CD4-positive, alpha-beta T cell treated with Interleukin-1 beta for 1 hour (primary cell): ENCODE measurements at regions not wholly inside any gene's neighbourhood (a gene's known extent, or its start where the extent isn't known, plus 50 kb on each side); places are given as distances from the start of the nearest gene placed in this dataset.

Experiments
- DNase-seq, 2 donors: peaks; one replicate each; pipeline ENCODE4 v3.0.0-alpha.2; 2020 to 2022

DNA sequence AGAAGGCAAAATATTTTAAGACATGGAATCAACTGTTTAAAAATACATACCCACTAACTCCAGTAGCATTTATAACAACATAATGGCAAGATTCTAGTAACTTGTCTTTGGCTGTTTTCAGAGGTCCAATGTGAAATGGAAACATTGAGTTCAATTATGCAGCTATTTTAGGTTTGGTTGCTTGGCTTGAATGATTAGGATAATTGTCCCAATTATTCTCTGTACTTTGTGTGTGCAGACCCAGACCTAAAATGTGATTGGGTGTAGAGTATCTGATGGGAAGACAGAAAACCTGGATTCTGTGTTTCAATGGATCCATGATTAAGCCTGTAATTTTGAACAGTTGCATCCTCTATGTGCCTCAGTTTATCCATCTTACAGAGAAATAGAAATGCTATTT lies 392.7 kb upstream of the NFE2L3 start:
- DNase-seq, result no peak

DNA sequence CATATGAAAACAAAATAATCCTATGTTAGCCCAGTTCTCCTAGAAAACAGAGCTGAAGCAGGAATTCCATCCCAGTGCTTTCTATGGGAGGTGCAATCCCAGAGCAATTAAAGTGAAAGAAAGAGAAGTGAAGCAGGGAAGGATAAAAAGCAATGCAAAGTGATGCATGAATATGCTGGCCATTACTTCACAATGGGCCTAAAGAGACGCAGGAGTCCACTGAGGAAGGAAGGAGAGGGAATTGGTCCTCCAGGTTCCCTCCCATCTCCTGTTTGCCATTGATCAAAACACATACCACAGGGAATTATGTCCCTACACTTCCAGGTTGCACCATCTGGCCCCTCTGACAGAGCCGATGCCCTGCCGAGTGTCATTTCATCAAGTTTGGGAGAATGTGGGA lies 392.2 kb upstream of the NFE2L3 start:
- no peak for DNase-seq

DNA sequence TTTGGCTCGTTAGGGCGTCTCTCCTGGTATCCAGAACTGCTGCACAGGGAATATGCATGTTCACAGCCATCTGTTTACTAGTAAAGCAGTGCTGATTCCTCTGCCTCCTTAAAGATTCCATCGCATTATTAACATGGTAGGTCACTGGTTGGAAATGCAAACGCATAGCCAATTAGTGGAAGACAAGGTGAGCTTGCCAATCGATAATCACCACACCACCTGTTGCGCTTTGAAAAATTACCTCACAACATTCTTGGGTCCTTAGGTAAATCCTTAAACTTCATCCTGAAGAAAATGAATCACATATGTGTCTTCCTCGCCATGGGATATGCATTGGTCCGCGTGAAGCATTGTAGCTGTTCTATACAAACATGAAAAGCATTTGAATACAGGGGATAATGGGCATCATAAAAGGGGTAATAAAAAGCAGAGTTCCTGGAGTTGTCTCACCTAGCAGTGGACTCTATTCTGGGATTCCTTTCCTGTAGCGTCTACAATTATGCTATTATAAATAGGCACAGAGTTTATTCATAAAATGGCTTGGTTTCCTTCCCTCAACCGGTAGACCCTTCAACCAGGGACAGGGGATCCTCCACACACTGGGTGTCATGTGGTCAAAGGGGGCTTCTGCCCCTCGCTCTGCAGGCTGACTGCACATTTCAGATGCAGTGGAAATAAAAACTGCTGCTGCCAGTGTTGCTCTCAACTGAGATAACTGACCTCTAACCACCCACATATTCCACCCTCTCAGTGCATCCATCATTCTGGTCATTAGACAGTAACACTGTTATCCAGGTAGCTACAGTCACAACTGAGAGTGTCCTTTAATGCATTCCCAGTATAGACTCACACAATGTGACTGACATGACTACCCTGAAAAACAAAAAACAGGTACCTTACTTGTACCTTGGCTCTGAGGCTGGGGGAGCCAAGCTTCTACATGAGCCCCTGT lies 389.2 kb upstream of the NFE2L3 start:
- no peak for DNase-seq

DNA sequence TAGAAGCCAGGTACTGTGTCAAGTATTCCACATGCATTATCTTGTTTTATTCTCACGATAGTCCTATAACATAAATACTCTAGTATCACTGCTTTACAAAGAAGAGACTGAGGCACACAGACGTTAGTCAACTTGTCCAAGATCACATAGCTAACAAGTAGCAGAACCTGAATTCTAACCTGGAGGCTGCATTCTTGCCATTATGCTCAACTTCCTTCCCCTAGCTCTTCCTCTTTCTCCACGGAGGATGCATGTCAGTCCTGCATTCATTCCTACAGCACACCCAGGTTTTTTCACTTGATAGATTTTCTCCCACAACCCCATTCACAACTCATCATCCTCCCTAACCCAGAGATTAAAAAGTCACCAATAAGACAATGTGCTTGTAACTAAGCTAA lies 388.5 kb upstream of the NFE2L3 start:
- no peak for DNase-seq

DNA sequence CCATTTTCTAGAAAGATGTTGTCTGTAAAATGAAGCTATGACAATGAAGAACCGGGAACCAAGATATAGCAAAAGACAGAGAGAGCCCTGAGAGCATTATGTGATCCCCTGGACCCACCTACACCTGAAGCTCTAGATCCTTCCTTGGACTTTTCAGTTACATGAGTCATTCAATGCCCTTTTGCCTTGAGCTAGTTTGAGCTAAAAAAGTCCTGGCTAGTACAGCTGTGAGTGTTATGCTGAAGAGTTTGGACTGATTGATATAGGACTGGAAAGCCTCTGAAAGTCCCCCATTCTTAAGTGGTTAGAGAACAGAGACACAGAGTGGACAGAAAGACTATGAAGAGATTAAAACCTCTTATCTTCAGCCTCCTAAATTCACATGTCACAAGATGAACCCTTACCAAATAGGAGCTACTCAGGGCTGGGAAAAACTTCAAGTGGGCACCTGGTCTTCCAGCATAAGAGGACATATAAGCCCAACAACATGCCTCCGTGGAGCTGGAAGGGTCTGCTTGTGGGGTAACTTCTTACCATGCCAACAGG lies 386.8 kb upstream of the NFE2L3 start:
- DNase-seq, result no peak

DNA sequence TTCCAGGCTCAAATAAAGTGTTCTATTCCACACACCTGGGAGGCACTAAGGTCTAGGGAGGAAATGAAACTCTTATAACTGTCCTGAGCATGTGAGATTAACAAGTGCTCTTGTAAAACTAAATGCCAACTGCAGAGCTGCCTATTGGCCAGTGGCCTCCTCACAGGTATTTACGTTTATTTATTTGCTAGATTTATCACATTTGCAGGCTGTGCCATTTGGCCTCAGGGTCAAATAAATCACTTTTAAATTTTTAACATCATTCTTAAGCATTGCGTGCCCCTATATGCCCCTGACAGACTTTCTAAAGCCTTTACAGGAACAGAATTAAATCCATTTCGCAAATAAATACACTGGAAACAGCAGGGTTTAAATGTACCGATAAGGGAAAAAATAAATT lies 381.8 kb upstream of the NFE2L3 start:
- DNase-seq, result no peak

DNA sequence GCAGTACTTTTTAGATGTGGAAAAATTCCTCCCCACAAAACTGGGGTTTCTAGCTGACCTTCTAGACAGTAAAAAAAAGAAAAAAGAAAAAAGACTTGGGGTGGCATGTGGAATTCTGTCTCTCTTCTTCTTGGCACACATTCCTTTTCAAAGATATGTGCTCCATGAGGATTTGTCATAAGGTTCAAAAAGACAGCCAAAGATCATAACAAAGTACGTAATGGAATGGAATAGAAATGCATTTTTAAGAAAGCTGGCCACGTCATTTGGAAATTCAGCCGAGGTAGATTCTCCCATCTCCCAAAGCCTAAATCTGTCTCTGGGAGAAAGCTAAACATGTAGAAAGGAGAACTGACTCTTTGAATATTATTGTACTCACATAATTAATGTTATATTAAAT lies 381.3 kb upstream of the NFE2L3 start:
- no peak for DNase-seq

DNA sequence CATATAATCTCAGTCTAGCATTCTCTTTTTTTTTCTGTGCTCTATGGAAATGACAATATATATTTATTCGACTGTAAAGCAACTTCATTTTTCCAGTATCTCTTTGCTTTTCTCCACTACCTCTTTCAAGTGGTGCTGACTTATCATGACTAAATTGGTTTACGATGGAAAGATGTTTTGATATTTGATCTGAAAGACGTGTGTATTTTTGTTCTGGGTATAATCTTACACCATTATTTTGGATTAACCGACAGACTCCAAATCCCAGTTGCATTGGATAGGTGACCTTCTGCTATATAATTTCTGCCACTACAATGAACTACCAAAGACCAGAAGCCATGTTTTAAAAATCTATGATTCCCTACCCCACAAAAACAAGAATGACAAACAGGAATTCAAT lies 380.5 kb upstream of the NFE2L3 start:
- DNase-seq, result no peak

DNA sequence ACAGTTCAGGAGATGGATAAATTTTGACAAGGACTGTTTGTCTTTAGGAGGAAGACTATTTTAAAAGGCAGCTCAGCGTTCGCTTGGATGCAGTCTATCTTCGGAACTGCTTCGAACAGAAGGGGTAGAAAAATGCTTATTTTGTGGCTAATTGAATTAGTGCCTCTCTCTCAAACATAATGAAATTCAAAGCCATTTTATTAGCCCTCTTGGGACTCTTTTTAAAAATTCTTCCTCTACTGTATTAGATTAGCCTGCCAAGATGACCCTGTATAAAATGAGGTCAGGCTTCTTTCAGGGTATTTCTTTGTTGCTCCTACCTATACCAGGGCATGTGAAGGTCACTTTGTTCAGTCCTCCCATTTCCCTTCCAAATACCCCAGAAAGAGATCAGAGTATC lies 379.2 kb upstream of the NFE2L3 start:
- DNase-seq, result no peak

DNA sequence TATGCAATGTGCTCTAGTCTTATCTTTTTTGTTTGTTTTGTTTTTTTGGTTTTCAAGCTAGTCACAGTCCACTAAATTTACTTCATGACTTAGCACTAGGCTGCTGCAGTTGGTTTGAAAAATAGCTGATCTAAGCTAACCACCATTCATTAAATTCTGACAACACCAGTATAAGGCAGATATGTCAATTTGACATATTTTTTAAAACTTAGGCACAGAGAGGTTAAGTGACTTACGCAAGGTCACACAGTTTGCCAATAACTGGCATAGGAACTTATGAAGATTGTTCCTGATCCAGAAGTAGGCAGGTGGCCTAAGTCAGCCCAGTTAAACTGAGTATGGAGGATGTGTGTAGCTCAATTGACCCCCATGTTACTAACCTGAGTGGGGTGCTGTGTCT lies 377.3 kb upstream of the NFE2L3 start:
- DNase-seq, result no peak

DNA sequence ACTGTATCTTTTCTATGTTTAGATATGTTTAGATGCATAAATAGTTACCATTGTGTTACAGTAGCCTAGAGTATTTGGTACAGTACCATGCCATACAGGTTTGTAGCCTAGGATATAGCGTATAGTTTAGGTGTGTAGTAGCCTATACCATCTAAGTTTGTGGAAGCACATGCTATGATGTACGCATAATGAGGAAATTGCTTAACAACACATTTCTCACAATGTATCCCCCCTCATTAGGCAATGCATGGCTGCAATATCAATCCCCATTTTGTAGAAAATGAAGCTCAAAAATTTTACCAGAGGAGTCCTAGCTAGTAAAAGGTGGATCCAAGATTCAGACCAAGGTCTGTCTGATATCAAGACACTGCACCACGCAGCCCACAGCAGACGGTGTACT lies 376.4 kb upstream of the NFE2L3 start:
- no peak for DNase-seq

DNA sequence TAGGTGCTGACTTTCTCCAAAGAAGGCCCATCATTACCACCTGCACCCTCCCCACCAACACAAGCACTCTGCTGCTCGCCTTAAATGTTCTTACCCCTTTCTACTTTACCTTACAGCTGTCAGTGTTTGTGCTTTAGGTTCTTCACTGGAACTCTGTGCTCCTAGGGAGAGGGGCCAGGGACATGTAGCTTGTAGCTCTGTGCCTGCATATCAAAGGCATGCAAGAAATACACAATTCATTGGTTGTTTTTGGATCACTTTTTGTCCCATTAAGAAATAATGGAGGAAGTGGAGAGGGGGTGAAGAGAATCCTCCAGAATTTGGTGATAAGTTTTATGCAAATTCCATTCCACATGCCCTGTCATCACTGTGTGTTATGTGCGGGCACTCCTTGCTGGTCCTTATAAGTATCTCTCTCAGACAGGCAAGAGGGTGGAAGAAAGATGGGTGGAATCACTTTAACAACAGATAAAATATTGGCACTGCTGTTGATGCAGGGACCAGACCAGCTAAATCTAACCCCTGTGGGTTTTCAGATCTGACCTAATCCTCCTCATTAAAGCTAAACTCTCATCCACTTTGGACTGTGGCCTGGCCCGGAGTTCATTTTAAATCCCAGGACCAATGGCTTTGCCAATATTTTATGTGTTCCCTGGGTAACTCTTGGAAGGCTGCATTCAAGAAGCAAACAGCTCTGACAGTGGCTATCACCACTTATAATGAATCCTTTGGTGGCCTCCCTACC lies 375.8 kb upstream of the NFE2L3 start:
- DNase-seq, result no peak

DNA sequence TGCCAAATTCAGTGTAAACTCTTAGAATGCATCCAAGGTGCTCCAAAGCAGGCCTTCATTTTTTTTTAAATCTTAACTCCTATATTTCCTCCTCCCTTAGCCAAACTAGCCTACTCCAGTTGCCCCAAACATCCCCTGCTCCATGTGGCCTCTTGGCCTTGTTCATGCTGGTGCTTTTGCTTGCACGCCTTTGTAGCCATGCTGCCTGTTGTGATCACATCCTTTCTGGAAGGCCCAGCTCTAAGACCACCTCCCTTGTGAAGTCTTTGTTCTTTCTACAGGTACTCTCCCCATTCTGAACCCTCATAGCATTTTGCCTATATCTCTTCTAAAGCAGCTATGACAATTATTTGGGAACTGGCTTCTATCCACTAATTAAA lies 375.3 kb upstream of the NFE2L3 start:
- DNase-seq, result no peak

DNA sequence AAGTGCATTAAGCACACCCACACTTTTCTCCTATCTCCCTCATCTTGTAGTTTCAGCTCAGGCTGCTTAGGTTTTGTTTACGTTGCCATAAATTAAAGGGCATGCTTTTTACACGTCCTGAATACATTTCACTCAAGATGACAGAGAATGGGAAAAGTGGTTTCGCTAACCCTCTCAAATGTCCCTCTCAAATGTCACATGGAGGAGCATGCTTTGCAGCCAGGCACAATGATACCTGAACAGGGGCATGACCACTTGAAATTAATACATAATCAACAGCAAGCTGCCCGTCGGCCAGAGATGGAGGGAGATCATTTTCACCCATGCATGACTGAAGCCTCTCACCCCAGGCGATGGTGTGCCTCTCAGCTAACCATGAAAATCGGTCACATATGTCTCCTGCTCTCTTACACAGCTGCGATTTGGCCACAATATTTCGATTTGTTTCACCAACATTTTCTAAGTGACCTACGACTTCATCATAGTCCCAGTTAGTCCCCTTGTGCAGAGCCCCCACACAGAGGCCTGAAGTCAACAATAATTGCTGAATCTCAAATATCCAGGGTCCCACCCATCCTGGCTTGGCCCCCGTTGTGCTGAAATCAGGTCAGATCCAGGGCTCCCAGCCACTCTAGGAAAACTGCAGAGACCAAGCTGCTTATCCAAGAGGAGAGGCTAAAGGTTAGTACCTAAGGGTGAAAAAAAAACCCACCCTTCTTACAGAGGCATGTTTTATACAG lies 373.9 kb upstream of the NFE2L3 start:
- DNase-seq, result no peak

DNA sequence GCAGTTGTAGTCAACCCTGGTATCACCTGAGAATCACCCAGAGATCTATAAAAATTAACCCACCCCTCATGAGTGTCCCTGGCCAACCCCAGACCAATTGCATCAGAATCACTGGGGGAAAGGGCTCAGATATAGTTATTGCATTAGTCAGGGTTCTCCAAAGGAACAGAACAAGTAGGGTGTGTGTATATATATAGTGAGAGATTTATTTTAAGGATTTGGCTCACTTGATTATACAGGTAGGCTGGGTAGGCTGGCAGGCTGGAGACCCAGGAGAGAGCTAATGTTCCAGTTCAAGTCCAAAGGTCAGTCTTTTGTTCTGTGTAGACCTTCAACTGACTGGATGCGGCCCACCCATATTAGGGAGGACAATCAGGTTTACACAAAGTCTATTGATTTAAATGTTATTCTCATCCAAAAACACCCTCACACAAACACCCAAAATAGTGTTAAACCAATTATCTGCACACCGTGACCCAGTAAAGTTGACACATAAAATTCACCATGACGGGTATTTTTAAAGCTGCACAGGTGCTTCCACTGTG lies 372.9 kb upstream of the NFE2L3 start:
- DNase-seq, result no peak

DNA sequence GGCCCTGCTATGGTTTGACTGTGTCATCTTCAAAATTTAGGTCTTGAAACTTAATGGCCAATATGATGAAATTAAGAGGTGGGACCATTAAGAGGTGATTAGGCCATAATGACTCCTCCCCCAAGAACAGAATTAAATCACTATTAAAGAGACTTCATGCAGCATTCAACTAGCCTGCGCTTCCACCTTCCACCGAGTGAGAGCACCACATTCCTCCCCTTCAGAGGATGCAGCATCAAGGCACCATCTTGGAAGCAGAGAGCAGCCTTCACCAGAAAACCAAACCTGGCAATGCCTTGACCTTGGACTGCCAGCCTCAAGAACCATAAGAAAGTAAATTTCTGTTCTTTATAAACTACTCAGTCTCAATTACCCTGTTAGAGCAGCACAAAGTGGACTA lies 371.1 kb upstream of the NFE2L3 start:
- DNase-seq, result no peak

DNA sequence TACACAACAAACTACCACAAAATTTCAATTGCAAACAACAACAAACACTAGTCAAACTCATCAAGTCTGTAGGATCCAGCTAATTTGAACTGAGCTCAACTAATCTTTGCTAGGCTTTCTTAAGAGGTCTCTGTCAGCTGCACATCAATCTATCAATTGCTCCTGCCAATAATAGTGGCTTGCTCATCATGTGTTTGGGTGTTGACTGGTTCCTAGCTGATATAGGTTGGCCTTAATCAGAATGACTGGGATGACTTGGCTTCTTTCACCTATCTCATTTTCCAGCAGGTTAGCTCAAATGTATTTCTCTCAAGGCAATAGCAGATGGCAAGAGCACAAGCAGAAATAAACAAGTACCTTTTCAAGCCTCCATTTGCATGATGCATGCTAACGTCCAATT lies 370.3 kb upstream of the NFE2L3 start:
- DNase-seq, result no peak

DNA sequence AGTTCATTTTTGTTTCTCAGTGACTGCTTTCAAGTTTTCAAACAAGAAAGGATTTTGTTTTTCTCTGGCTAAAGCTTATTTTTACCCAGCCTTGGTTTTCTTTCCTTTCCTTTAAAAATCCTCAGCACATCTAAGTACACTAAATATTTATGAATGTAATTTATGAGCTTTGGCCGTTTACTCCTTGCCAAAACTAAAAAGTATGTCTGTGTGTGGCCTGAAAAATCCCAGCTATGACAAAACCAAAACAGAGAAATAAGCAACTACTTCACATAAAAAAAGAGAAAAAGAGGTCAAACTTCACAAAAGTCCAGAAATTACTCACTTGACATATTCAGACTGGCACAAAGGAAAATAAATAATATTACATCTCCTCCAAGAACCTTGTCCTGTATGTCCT lies 365.1 kb upstream of the NFE2L3 start:
- no peak for DNase-seq

DNA sequence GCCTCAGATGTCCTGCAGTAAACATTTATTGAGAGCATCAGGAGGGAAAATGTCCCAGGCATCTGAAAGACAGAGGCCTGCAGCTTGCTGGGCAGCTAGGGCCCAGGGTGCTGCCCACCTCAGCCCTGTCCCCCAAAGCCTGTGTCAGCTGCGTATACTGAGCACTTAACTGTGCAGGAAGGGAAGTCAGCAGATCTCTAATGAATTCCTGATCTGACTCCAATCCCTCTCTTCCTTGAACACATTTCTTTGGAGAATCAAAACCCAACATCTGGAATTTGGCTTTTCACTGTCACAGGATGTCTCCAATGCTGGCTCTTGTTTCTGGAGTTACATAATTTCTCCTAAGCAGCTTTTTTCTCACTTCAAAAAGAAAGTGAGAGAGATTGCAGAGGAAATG lies 364.7 kb upstream of the NFE2L3 start:
- no peak for DNase-seq

DNA sequence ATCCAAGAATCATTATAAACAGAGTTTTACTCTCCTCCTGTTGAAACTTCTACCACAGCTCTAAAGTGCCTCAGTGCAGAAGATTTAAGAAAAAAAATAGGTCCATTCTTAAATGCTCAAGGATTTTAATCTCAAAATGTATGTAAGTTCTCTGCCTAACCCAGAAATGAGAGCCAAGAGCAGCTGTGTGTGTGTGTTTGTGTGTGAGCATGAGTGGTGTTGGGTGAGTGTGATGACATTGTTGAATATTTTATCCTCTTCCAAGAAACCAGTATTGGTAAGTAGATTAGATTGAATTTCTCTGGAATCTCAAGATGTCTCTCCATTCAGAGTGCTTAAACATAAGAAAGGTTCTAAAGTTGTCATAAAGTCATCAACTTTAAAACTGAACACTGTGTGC lies 363.6 kb upstream of the NFE2L3 start:
- no peak for DNase-seq

DNA sequence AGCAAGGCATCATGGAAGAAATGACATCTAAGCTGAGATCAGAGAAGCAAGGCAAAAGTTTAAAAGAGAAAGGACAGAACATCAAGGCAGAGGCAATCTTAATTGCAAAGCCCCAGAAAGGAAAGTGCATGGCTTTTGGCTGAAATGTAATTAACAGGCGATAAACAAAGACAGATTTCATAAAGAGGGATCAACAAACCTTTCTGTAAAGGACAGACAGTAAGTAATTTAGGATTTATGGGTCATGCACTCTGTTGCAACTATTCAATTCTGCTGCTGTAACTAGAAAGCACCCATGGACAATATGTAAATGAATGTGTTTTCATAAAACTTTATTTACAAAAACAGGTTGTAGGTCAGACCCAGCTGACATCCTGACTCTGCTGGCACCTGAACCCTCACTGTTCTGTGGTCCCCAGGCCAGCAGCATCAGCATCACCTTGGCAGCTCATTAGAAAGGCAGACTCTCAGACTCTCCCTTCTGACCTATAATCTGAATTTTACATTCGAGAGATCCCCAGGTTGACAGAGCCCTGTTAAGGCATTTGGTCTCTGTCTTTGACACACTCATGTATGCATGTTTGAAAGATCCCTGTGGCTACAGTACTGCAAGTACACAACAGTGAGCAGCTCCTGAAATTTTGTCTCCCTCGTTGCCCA lies 362.9 kb upstream of the NFE2L3 start:
- DNase-seq, result no peak
